ENCODE measurements at regions not wholly inside any gene's neighbourhood (a gene's known extent, or its start where the extent isn't known, plus 50 kb on each side); places are given as distances from the start of the nearest gene placed in this dataset.

DNA sequence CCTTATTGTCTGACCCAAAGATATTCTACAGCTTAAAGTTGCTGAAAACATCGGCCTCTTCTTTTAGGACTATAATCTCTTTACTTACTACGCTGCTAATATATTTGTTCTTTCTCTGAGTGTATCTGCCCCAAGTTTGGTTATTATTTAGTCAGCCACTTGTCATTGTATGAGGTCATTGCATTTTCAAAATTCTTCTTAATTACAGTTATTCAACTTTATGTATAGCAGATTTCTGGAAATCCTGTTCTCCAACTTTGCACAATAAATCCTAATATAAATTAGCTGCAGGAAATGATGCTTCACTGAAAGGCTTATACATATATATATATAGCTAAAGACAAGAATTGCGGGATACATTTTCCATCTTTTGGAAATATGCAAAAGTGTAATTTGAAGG lies 88.5 kb upstream of the HIVEP1 start:
- no peaks in the 10 kb centered on the region for H3K27me3 ChIP-seq
- H3K4me1 ChIP-seq (replicated peaks in 1 of 2): peaks cover 0 to 8% of the 10 kb centered on the region in 2 donors
- H3K36me3 ChIP-seq (replicated peaks in 1 of 2): no peaks in the 10 kb centered on the region
- no peak for DNase-seq
- intact Hi-C loops (cut with DNase I): no loop called here
- H3K4me3 ChIP-seq: no peak overlapping the region
- no peaks in the 10 kb centered on the region for H3K9me3 ChIP-seq (replicated peaks in 1 of 3)
- no peak for TF ChIP-seq POLR2A (IDR thresholded peaks at IDR 0.05)
- TF ChIP-seq, protein P1, sequence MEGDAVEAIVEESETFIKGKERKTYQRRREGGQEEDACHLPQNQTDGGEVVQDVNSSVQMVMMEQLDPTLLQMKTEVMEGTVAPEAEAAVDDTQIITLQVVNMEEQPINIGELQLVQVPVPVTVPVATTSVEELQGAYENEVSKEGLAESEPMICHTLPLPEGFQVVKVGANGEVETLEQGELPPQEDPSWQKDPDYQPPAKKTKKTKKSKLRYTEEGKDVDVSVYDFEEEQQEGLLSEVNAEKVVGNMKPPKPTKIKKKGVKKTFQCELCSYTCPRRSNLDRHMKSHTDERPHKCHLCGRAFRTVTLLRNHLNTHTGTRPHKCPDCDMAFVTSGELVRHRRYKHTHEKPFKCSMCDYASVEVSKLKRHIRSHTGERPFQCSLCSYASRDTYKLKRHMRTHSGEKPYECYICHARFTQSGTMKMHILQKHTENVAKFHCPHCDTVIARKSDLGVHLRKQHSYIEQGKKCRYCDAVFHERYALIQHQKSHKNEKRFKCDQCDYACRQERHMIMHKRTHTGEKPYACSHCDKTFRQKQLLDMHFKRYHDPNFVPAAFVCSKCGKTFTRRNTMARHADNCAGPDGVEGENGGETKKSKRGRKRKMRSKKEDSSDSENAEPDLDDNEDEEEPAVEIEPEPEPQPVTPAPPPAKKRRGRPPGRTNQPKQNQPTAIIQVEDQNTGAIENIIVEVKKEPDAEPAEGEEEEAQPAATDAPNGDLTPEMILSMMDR (IDR thresholded peaks at IDR 0.05): no peak
- no peak overlapping the region for H3K27ac ChIP-seq
- WGBS, 4 donors: 94 to 98% (median 94%) methylated on average over 3 of the region's 3 CpGs

DNA sequence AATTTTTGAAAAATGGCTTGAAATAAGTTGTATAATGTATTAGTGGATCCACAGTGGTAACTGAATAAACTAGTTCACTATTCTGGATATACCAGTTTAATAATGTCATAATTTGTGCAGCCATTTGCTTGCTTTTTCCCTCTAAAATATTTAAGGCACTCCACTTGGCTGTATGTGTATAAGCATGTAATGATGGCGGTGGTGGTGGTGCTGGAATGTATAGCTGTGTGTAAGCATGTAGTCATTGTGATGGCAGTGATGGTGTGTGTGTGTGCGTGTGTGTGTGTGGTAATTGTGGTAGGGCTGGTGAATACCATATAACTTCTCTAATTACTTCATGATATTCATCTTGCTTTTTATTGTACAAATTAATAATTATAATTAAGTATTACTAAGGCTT lies 89.2 kb upstream of the HIVEP1 start:
- intact Hi-C loops (cut with DNase I): no loop called here
- H3K4me3 ChIP-seq: no peak overlapping the region
- H3K9me3 ChIP-seq (replicated peaks in 1 of 3): no peaks in the 10 kb centered on the region
- H3K27ac ChIP-seq: no peak overlapping the region
- DNase-seq: no peak
- WGBS, 4 donors: 91 to 98% (median 97%) methylated on average over 2 of the region's 2 CpGs
- H3K4me1 ChIP-seq (replicated peaks in 1 of 2): peaks cover 0 to 8% of the 10 kb centered on the region in 2 donors
- H3K27me3 ChIP-seq: no peaks in the 10 kb centered on the region
- TF ChIP-seq POLR2A (IDR thresholded peaks at IDR 0.05): no peak
- TF ChIP-seq, protein P1 (IDR thresholded peaks at IDR 0.05): no peak
- no peaks in the 10 kb centered on the region for H3K36me3 ChIP-seq (replicated peaks in 1 of 2)

DNA sequence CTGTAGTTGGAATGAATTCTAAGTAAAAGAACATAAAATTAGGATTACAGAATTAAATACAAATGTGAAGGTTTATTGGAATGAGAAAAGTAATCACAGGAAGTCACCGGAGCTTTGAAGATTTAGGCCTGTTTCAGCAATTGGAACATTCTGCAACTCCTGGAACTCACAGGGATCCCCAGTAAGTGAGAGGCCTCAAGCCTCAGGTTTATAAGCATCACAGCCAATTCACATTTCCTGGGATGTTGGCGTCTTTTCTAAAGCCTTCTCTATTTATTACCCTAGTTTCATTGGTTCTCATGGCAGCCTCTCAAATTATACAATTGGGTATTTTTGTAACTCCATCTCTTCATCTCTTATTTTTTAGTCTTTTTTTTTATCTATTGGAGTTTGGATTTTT lies 90.4 kb upstream of the HIVEP1 start:
- no peak for DNase-seq
- Histone ChIP-seq H3K27me3 (no peaks in the 10 kb centered on the region), H3K27ac (no peak overlapping the region), H3K4me1 (replicated peaks in 1 of 2) (peaks cover 0 to 8% of the 10 kb centered on the region in 2 donors), H3K4me3 (no peak overlapping the region), H3K36me3 (replicated peaks in 1 of 2) (no peaks in the 10 kb centered on the region), H3K9me3 (replicated peaks in 1 of 3) (no peaks in the 10 kb centered on the region)
- TF ChIP-seq, protein P1 (IDR thresholded peaks at IDR 0.05): no peak
- TF ChIP-seq POLR2A (IDR thresholded peaks at IDR 0.05): no peak
- intact Hi-C loops (cut with DNase I): no loop called here
- 72 to 88% (median 84%) methylated on average over 2 of the region's 2 CpGs for WGBS, 4 donors

DNA sequence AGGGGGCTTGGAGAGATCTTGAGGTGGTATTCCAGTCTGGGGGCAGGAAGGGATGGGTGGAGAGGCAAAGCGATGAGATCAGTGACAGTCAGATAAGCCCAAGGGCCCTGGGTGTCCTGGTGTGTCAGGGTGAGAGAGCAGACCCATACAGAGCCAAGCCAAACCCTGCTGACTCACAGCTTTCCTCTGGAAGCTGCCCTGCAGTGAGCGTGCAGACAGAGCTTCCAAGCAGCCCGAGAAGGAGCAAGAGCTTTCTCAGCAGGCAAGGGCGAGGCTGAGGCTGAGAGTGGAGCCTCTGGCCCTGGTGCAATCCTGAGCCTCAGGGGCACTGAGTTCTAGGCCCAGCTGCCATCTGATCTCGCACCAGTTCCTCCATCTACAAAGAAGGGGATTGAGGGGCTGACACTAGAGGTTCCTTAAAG lies 91.1 kb upstream of the HIVEP1 start:
- H3K27me3 ChIP-seq: no peaks in the 10 kb centered on the region
- H3K36me3 ChIP-seq (replicated peaks in 1 of 2): no peaks in the 10 kb centered on the region
- 21 to 41% (median 36%) methylated on average over 4 to 5 of the region's 5 CpGs for WGBS, 4 donors
- peak overlapping the region in 1 of 5 donors; percentile 5 for H3K27ac ChIP-seq
- peak; percentile 66 to 86 (median 81) for DNase-seq
- no peak overlapping the region for H3K4me3 ChIP-seq
- no peak for TF ChIP-seq POLR2A (IDR thresholded peaks at IDR 0.05)
- TF ChIP-seq, protein P1 (IDR thresholded peaks at IDR 0.05): no peak
- H3K9me3 ChIP-seq (replicated peaks in 1 of 3): no peaks in the 10 kb centered on the region
- H3K4me1 ChIP-seq (replicated peaks in 1 of 2): peaks cover 0 to 8% of the 10 kb centered on the region in 2 donors
- intact Hi-C loops (cut with DNase I): no loop called here

Measured in adrenal gland (tissue), 9 donors.